ENCODE measurements at regions not wholly inside any gene's neighbourhood (a gene's known extent, or its start where the extent isn't known, plus 50 kb on each side); places are given as distances from the start of the nearest gene placed in this dataset.

GRCh38 chrX:23501974-23502373, 165.3 kb upstream of the PRDX4 start:
- Histone ChIP-seq H3K79me2 (ENCODE audit: insufficient read depth, low read length) (no peaks in the 10 kb centered on the region), H3K36me3 (ENCODE audit: insufficient read depth, low read length) (no peaks in the 10 kb centered on the region), H3K4me3 (ENCODE audit: low read length, poor library complexity, severe bottlenecking) (no peak overlapping the region), H3K9me2 (replicated peaks; ENCODE audit: low read depth, low read length) (no peaks in the 10 kb centered on the region), H3K9ac (ENCODE audit: low read depth, low read length, poor library complexity, severe bottlenecking) (no peak overlapping the region), H3K9me3 (ENCODE audit: insufficient read depth, low read depth, low read length) (no peaks in the 10 kb centered on the region), H3K27me3 (ENCODE audit: insufficient read depth, low read length, poor library complexity, severe bottlenecking) (no peaks in the 10 kb centered on the region), H3K4me1 (ENCODE audit: insufficient read depth, low read length, poor library complexity, severe bottlenecking) (no peaks in the 10 kb centered on the region), H3F3A (ENCODE audit: low read depth) (no peaks in the 10 kb centered on the region), H3K4me2 (ENCODE audit: low read depth, low read length, poor library complexity, severe bottlenecking) (no peak overlapping the region), H2AFZ (ENCODE audit: low read length) (no peak overlapping the region), H4K20me1 (ENCODE audit: insufficient read depth, low read length, poor library complexity, severe bottlenecking) (no peaks in the 10 kb centered on the region)
- TF ChIP-seq EZH2phosphoT487 (IDR thresholded peaks at IDR 0.05; ENCODE audit: borderline replicate concordance) (no peak), CTCF (conservative IDR thresholded peaks at IDR 0.05; ENCODE audit: low read length) (no peak)

- no peaks in the 10 kb centered on the region for H4K20me1 ChIP-seq (ENCODE audit: insufficient read depth, low read length, poor library complexity, severe bottlenecking)
- H3K4me3 ChIP-seq (ENCODE audit: low read length, poor library complexity, severe bottlenecking) = no peak overlapping the region
- H3K9me2 ChIP-seq (replicated peaks; ENCODE audit: low read depth, low read length) = no peaks in the 10 kb centered on the region
- H2AFZ ChIP-seq (ENCODE audit: low read length) = no peak overlapping the region
- H3K79me2 ChIP-seq (ENCODE audit: insufficient read depth, low read length) = no peaks in the 10 kb centered on the region
- no peaks in the 10 kb centered on the region for H3K27me3 ChIP-seq (ENCODE audit: insufficient read depth, low read length, poor library complexity, severe bottlenecking)
- H3K36me3 ChIP-seq (ENCODE audit: insufficient read depth, low read length) = no peaks in the 10 kb centered on the region
- no peaks in the 10 kb centered on the region for H3K9me3 ChIP-seq (ENCODE audit: insufficient read depth, low read depth, low read length)
- H3K4me2 ChIP-seq (ENCODE audit: low read depth, low read length, poor library complexity, severe bottlenecking) = no peak overlapping the region
- no peak overlapping the region for H3K9ac ChIP-seq (ENCODE audit: low read depth, low read length, poor library complexity, severe bottlenecking)
- H3F3A ChIP-seq (ENCODE audit: low read depth) = no peaks in the 10 kb centered on the region
- no peak for TF ChIP-seq EZH2phosphoT487 (IDR thresholded peaks at IDR 0.05; ENCODE audit: borderline replicate concordance)
- no peak for TF ChIP-seq CTCF (conservative IDR thresholded peaks at IDR 0.05; ENCODE audit: low read length)
- no peaks in the 10 kb centered on the region for H3K4me1 ChIP-seq (ENCODE audit: insufficient read depth, low read length, poor library complexity, severe bottlenecking)
Measured at GRCh38 chrX:23503835-23504539, 163.3 kb upstream of the PRDX4 start.

GRCh38 chrX:23504540-23504884, 162.8 kb upstream of the PRDX4 start:
- Histone ChIP-seq H3K4me1 (ENCODE audit: insufficient read depth, low read length, poor library complexity, severe bottlenecking) (no peaks in the 10 kb centered on the region), H3F3A (ENCODE audit: low read depth) (no peaks in the 10 kb centered on the region), H3K9me3 (ENCODE audit: insufficient read depth, low read depth, low read length) (no peaks in the 10 kb centered on the region), H3K36me3 (ENCODE audit: insufficient read depth, low read length) (no peaks in the 10 kb centered on the region), H3K9ac (ENCODE audit: low read depth, low read length, poor library complexity, severe bottlenecking) (no peak overlapping the region), H3K79me2 (ENCODE audit: insufficient read depth, low read length) (no peaks in the 10 kb centered on the region), H4K20me1 (ENCODE audit: insufficient read depth, low read length, poor library complexity, severe bottlenecking) (no peaks in the 10 kb centered on the region), H3K9me2 (replicated peaks; ENCODE audit: low read depth, low read length) (no peaks in the 10 kb centered on the region), H2AFZ (ENCODE audit: low read length) (no peak overlapping the region), H3K4me3 (ENCODE audit: low read length, poor library complexity, severe bottlenecking) (no peak overlapping the region), H3K27me3 (ENCODE audit: insufficient read depth, low read length, poor library complexity, severe bottlenecking) (no peaks in the 10 kb centered on the region), H3K4me2 (ENCODE audit: low read depth, low read length, poor library complexity, severe bottlenecking) (no peak overlapping the region)
- TF ChIP-seq EZH2phosphoT487 (IDR thresholded peaks at IDR 0.05; ENCODE audit: borderline replicate concordance) (no peak), CTCF (conservative IDR thresholded peaks at IDR 0.05; ENCODE audit: low read length) (no peak)
